Thoracic aorta (tissue), 2 donors: ENCODE measurements at regions not wholly inside any gene's neighbourhood (a gene's known extent, or its start where the extent isn't known, plus 50 kb on each side); places are given as distances from the start of the nearest gene placed in this dataset.

ENCODE experiments used
- ATAC-seq: fragments of 150-250 bp; one replicate; pipeline ENCODE4 v1.8.0; 2017; ENCODE audit warnings: low read depth; ENCODE audit not compliant: insufficient number of reproducible peaks, low FRiP score
- DNase-seq: peaks from one replicate; pipeline ENCODE4 v3.0.0-alpha.2; 2020; ENCODE audit warnings: low spot score
- H3K27ac ChIP-seq, 2 donors: fragments of 200-600 bp; sonication (generic); 1 replicate in 1 of 2; 2 replicates in 1 of 2; pipeline ENCODE4 v1.5.1; 2016; ENCODE audit warnings: mild to moderate bottlenecking in 2 of 2, moderate library complexity in 2 of 2
- H3K27me3 ChIP-seq: fragments of 200-600 bp; sonication (generic); replicated peaks from 2 replicates; pipeline ENCODE4 v1.6.0; 2016; ENCODE audit warnings: mild to moderate bottlenecking; ENCODE audit not compliant: insufficient read depth
- H3K36me3 ChIP-seq: fragments of 200-600 bp; sonication (generic); one replicate; pipeline ENCODE4 v1.5.1; 2016
- H3K4me1 ChIP-seq, 2 donors: fragments of 200-600 bp; sonication (generic); 1 replicate in 1 of 2; 2 replicates in 1 of 2; pipeline versions ENCODE4 v1.5.1 to v1.6.0; 2016; ENCODE audit warnings: low read depth in 2 of 2, mild to moderate bottlenecking in 1 of 2; ENCODE audit not compliant: control insufficient read depth in 1 of 2
- H3K4me3 ChIP-seq: fragments of 200-600 bp; sonication (generic); 2 replicates; pipeline ENCODE4 v1.5.1; 2016; ENCODE audit warnings: mild to moderate bottlenecking
- H3K9me3 ChIP-seq: fragments of 200-600 bp; sonication (generic); 2 replicates; pipeline ENCODE4 v1.5.1; 2016
- CTCF ChIP-seq: fragments of 200-600 bp; sonication (generic); IDR thresholded peaks from one replicate; pipeline ENCODE4 v1.5.1; 2019; ENCODE audit warnings: antibody characterized with exemption

DNA sequence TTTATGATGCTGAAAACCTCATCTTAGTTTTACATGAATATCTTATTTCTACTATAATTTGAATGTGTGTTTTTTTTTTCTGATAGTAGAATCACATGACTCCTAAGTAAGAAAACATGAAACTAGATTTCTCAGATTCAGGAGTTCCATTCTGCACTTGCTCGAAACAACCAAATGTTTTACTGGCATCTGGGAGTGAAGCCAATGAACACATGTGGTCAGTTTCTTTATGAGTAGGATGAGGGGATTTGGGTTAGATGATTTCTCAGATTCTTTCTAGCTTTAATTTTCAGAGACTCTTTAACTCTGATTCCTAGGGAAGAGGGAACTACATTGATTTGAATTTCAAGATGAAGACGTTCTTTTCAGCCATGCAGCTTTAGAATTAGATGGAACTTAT lies 225.0 kb upstream of the NT5C1B start:
- H3K36me3 ChIP-seq, result no peaks in the 10 kb centered on the region
- H3K9me3 ChIP-seq, result no peaks in the 10 kb centered on the region
- H3K4me1 ChIP-seq, result no peaks in the 10 kb centered on the region
- no peak overlapping the region for H3K4me3 ChIP-seq
- no peak for TF ChIP-seq CTCF
- DNase-seq, result no peak
- H3K27ac ChIP-seq, result no peak overlapping the region
- ATAC-seq, result no peak
- no peaks in the 10 kb centered on the region for H3K27me3 ChIP-seq

DNA sequence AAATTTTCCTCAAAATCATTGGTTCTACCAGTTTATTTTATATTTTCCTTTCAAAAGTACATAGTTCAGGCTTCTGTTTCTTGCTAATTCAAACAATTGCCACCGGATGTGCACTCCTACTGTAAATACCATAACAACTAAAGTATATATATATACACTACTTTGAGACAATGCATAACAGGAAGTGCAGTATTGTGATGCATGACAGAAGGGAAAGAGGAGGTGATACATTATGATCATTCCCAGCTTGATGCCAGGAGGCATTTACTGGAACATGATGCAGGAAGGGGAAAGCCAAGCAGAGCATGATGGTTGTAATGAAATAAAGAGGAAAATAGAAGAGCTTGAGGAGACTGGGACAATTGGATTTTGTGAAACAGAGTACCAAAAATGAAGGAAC lies 215.2 kb upstream of the NT5C1B start:
- Histone ChIP-seq H3K4me3 (no peak overlapping the region), H3K36me3 (no peaks in the 10 kb centered on the region), H3K27ac (no peak overlapping the region), H3K9me3 (no peaks in the 10 kb centered on the region), H3K4me1 (no peaks in the 10 kb centered on the region), H3K27me3 (no peaks in the 10 kb centered on the region)
- no peak for TF ChIP-seq CTCF
- no peak for DNase-seq
- no peak for ATAC-seq

- no peak for ATAC-seq
- no peaks in the 10 kb centered on the region for H3K4me1 ChIP-seq
- no peak for TF ChIP-seq CTCF
- no peak overlapping the region for H3K4me3 ChIP-seq
- H3K27ac ChIP-seq, result no peak overlapping the region
- H3K36me3 ChIP-seq, result no peaks in the 10 kb centered on the region
- no peaks in the 10 kb centered on the region for H3K9me3 ChIP-seq
- H3K27me3 ChIP-seq, result no peaks in the 10 kb centered on the region
- DNase-seq, result no peak
These were observed 214.0 kb upstream of the NT5C1B start for GRCh38 chr2:18803141-18803939.

GRCh38 chr2:18800240-18800971 lies 211.0 kb upstream of the NT5C1B start:
- no peak overlapping the region for H3K4me3 ChIP-seq
- H3K9me3 ChIP-seq, result no peaks in the 10 kb centered on the region
- no peak for TF ChIP-seq CTCF
- no peaks in the 10 kb centered on the region for H3K4me1 ChIP-seq
- H3K27ac ChIP-seq, result no peak overlapping the region
- no peaks in the 10 kb centered on the region for H3K27me3 ChIP-seq
- DNase-seq (no peak), ATAC-seq (no peak)
- no peaks in the 10 kb centered on the region for H3K36me3 ChIP-seq

DNA sequence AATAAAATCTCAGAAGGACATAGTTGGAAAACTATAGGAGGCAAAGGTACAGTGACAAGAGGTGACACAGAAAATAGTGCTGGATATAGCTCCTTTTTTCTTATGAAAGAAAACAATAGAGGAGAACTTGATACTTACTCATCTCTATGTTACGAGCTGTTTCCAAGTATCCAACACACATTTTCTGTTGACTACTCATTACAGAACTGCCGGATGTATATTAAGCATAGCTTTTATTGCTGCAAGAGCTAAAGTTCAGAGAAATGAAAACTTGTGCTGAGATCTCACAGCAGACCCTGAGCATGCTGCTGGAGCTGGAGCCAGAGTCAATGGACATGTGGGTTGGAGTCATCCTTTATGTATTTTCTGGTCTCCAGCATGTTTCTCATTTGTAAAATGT lies 210.0 kb upstream of the NT5C1B start:
- DNase-seq (no peak), ATAC-seq (no peak)
- TF ChIP-seq CTCF, result no peak
- H3K27ac ChIP-seq, result no peak overlapping the region
- no peak overlapping the region for H3K4me3 ChIP-seq
- no peaks in the 10 kb centered on the region for H3K27me3 ChIP-seq
- H3K4me1 ChIP-seq, result no peaks in the 10 kb centered on the region
- H3K36me3 ChIP-seq, result no peaks in the 10 kb centered on the region
- H3K9me3 ChIP-seq, result no peaks in the 10 kb centered on the region
